RWPE1 (cell line): ENCODE measurements at regions not wholly inside any gene's neighbourhood (a gene's known extent, or its start where the extent isn't known, plus 50 kb on each side); places are given as distances from the start of the nearest gene placed in this dataset.

Experiments
- CTCF ChIA-PET: fragments of 350-600 bp; sonication (Branson Sonifier 250); formaldehyde crosslinking; extraction: SDS; loops from one replicate; lab custom pipeline; 2021; lab: Yijun Ruan, JAX
- POLR2A ChIA-PET: fragments of 400-600 bp; formaldehyde crosslinking; extraction: SDS; loops from one replicate; lab custom pipeline; 2020; ENCODE audit warnings: antibody characterized with exemption; ENCODE audit not compliant: low non-redundant PET; lab: Yijun Ruan, JAX
- DNase-seq: peaks from one replicate; pipeline ENCODE4 v3.0.0; 2012; ENCODE audit warnings: low spot score
- H3K27ac ChIP-seq: fragments of 450-650 bp; 2 replicates; pipeline ENCODE4 v1.5.1; 2017
- CTCF ChIP-seq: fragments of 450-650 bp; conservative IDR thresholded peaks from 2 replicates; pipeline ENCODE4 v1.5.1; 2017; ENCODE audit warnings: low read depth, mild to moderate bottlenecking

GRCh38 chr14:42523666-42524065, 917.0 kb downstream of the LRFN5 start:
- CTCF ChIA-PET, result no interaction called here
- TF ChIP-seq CTCF, result no peak
- POLR2A ChIA-PET, result no interaction called here
- DNase-seq, result no peak
- H3K27ac ChIP-seq, result no peak overlapping the region

DNA sequence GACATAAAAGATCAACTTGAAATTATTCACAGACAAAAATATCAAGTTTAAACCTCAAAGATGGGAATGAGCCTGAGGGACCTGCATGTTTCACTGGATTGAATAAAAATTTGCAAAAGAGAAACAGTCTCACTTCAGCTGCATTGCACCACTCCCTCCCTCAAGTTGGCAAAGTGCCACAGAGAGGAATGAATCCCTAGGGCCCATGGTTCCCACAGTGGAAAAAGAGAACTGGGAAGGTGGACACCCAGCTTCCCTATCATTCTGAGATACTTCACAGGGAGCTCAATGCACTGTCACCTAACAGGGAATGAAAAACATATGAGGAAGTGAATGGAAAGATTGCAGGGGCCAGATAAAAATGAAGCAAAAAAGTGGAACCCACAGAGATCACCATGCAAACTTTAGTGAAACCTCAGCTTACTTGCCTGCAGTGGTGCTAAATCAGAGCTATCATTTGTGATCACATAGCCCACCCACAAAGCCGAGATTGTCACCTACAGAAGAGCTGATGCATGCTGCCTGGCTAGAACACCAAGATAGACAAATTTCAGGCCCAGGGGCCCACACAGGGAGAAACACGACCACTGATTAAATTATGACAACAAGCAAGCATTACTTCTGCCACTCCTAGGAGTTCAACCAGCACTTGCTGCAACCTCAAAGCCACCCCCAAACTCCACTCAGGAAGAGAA, 911.3 kb downstream of the LRFN5 start:
- CTCF ChIA-PET, result interaction anchor here (0.5 kb wide), 1 partner anchor 19 kb away, joined by 4 read pairs; no protein-coding TSS in a partner anchor
- no peak for TF ChIP-seq CTCF

GRCh38 chr14:42513837-42514236, 907.2 kb downstream of the LRFN5 start:
- no peak overlapping the region for H3K27ac ChIP-seq
- DNase-seq, result no peak
- ChIA-PET POLR2A (no interaction called here), CTCF (interaction anchor here (0.7 kb wide), 1 partner anchor 764 kb away, joined by 3 read pairs; no protein-coding TSS in a partner anchor)
- TF ChIP-seq CTCF, result no peak

More for the DNA sequence above, 911.3 kb downstream of the LRFN5 start:
- DNase-seq, result no peak
- POLR2A ChIA-PET, result no interaction called here
- H3K27ac ChIP-seq, result no peak overlapping the region

- no peak for TF ChIP-seq CTCF
- DNase-seq, result no peak
- no peak overlapping the region for H3K27ac ChIP-seq
- CTCF ChIA-PET, result no interaction called here
- POLR2A ChIA-PET, result no interaction called here
Observed at GRCh38 chr14:42510071-42510470, 903.4 kb downstream of the LRFN5 start.

- no peak for DNase-seq
- ChIA-PET CTCF (interaction anchor here (0.6 kb wide), 1 partner anchor 820 kb away, joined by 4 read pairs; no protein-coding TSS in a partner anchor), POLR2A (no interaction called here)
- TF ChIP-seq CTCF, result no peak
- H3K27ac ChIP-seq, result no peak overlapping the region
Observed at GRCh38 chr14:42508209-42508946, 901.7 kb downstream of the LRFN5 start.

- no peak overlapping the region for H3K27ac ChIP-seq
- ChIA-PET POLR2A (no interaction called here), CTCF (interaction anchor here (0.7 kb wide), 1 partner anchor 123 kb away, joined by 5 read pairs; no protein-coding TSS in a partner anchor)
- no peak for TF ChIP-seq CTCF
- DNase-seq, result no peak
Observed at GRCh38 chr14:42504433-42504832, 897.8 kb downstream of the LRFN5 start.
